Stimulated activated CD4-positive, alpha-beta T cell treated with anti-CD3 and anti-CD28 coated beads, TNF-alpha, amount 100 ng/mL, for 1 hour (primary cell): ENCODE measurements at regions not wholly inside any gene's neighbourhood (a gene's known extent, or its start where the extent isn't known, plus 50 kb on each side); places are given as distances from the start of the nearest gene placed in this dataset.

ENCODE experiments used
- DNase-seq, 3 donors: peaks; one replicate each; pipeline ENCODE4 v3.0.0-alpha.2; 2020; ENCODE audit warnings: low read depth in 3 of 3, low spot score in 1 of 3

- DNase-seq = no peak
These were observed 263.5 kb downstream of the FOXO1 start for GRCh38 chr13:40402931-40403431.

DNA sequence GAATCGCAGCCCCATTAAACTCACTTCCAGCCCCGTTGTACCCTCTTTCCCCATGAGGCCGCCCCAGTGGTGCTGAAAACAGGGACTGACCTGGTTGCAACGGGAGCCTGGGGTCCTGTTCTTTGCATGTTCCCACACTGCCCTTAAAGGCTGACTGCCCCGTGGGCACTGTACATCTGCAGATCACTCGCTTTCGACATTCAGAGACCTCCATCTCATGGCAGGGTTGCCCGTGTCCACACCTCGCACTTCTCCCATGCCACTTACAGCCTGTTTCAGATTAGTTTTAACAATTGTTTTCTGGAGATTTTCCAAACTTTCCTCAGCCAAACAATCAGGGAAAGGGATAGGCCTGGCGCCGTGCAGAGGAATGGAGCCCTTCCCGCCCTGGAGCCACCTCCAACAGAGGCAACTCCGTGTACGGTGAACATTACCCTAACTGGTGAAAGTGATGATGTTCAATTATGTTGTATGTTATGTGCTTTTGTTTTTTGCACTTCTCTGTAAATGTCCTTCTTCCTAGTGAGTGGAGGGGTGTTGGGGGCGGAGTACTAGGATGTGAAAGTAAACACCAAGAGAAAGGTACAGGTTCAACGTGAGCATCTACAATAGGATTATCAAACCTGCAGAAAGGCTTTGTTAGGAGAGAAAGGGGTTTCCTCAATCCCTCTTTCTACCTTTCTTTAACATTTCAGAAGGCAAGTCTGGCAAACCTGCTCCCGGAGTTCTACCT lies 262.8 kb downstream of the FOXO1 start:
- no peak for DNase-seq

- DNase-seq = no peak
These were observed 262.0 kb downstream of the FOXO1 start for GRCh38 chr13:40404407-40404806.

DNA sequence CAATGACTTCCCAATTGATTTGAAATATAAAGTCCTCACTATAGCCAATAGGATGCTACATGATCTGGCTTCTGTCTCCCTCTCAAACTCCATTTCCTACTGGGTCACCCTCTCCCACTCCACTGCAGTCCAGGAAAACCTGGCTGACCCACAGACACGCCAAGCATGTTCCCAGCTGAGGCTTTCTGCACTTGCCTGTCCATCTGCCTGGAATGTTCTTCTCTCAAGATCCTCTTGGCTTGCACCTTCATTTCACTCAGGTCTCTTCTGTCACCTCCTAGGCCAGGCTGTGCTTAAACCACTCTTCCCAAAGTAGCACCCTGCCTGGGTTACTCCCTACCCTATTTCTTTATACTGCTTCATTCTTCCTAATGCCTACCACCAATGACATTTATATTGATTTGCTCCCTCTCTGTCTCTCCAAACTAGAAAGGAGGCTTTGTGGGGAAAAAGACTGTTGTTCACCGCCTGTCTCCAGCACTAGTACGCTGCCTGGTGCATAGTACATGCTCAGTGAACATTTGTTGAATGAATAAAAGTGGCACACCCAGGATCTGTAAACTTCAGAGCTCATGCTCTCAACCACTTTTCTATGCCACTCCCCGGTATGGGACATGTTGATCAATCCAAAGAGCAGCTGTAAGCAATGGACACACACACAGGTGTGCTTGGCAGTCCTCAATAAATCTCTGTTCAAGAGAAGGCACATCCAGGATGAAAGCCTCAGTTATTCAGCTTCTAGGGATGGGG lies 261.3 kb downstream of the FOXO1 start:
- no peak for DNase-seq

GRCh38 chr13:40406405-40407120 lies 259.9 kb downstream of the FOXO1 start:
- no peak for DNase-seq

DNA sequence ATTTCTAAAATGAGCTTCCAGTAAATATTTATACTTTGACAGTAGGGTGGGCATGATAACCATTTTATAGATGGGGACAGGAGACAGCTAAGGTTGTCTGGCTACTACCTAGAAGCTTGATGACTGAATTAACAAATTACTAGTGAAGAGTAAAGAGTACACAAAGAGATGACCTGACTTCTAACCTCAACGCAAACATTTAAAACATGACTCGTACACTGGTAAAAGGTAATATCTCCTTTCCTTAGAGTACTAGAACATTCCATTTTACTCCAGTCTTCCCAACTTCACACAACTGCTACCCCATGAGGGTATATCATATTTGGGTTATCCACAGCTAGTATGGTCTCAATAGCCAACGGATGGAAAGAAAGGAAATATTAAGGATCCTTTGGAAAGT lies 258.9 kb downstream of the FOXO1 start:
- no peak for DNase-seq

- no peak for DNase-seq
These were observed 257.8 kb downstream of the FOXO1 start for GRCh38 chr13:40408602-40409001.

GRCh38 chr13:40409278-40409677 lies 257.2 kb downstream of the FOXO1 start:
- DNase-seq = no peak

GRCh38 chr13:40410315-40410714 lies 256.1 kb downstream of the FOXO1 start:
- DNase-seq = no peak

- DNase-seq = no peak
These were observed 246.2 kb downstream of the FOXO1 start for GRCh38 chr13:40420160-40420740.

GRCh38 chr13:40422588-40423235 lies 243.7 kb downstream of the FOXO1 start:
- DNase-seq = no peak

DNA sequence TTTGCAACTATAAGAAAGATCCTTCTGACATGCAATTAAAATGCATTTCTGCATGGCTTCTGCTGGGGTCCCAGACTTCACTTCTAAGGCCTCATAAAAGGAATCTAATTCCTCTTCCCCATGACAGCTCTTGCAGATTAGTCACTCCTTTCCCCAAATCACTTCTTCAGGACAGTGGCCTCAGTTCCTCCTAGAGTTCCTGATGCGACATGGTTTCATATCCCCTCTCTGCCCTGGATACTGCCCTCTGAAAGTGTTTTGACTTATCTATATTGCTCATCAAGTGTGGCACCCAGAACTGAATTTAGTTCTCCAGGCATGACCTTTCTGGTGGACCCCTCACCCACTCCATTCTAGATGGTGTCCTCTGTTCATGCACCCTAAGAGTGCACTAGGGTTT lies 238.1 kb downstream of the FOXO1 start:
- no peak for DNase-seq

DNA sequence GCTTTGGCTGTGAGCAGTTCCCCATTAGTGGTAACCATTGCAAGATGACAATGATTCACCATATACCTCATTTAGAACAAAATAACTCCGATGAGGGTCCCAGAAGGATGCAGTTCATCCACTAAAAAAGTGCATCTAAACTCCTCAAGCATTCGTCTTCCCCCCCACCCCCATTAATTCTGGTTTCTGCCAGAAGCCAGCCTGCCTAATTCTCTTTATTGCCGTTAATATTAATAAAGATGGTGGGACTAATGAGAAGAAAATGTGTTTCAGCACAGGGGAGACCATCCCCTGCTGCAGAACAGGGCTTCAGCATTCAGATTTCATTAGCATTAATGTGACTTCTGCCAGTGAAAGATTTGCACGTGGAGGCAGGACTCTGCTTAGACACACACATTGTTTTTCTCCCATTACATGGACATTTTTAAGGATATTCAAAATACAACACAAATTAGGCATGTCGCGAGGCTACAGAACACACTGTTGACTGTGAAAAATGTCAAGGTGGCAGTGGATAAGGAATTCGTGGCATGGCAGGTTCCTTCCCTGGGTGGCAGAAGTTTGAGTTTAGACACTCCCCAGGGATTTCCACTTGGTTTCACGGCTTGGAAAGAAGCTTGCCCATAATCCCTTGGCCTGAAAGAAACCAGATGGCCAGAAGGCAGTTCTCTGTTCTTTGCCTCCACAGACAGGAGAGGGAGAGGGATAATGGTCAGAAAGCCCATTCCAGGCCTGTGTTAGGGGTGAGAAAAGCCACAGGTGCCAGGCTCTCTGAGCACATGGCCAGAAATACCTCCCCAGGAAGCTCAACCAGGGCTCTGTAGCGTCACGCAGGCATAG lies 236.5 kb downstream of the FOXO1 start:
- no peak for DNase-seq

- no peak for DNase-seq
These were observed 234.1 kb downstream of the FOXO1 start for GRCh38 chr13:40432018-40432978.

DNA sequence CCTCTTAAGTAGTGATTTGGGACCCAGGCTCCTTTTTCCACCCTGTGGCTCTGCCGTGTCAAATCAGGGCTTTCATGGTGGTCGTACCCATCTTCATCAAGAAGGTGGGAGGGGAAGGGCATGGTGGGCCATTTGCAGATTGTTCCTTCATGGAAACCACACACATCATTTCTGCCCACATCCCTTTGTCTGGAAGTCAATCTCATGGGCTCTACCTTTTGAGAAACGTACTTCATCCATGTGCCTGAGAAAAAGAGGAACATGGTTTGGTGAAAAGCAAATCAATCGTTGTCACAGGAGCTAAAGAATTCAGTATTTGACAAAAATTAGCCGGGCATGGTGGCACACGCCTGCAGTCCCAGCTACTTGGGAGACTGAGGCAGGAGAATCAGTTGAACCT lies 233.4 kb downstream of the FOXO1 start:
- DNase-seq = no peak

DNA sequence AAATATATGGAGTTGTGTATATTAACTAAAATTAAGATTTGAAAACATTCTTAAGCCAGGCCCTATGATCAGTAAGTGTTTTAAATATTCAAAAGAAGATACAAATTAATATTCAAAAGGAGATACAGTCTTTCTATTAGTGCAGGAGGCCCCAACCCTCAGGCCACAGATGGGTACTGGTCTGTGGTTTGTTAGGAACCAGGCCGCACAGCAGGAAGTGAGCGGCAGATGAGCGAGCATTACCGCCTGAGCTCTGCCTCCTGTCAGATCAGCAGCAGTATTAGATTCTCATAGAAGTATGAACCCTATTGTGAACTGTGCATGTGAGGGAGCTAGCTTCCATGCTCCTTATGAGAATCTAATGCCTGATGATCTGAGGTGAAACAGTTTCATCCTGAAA lies 232.9 kb downstream of the FOXO1 start:
- DNase-seq = peak in 1 of 3 donors; percentile 12

DNA sequence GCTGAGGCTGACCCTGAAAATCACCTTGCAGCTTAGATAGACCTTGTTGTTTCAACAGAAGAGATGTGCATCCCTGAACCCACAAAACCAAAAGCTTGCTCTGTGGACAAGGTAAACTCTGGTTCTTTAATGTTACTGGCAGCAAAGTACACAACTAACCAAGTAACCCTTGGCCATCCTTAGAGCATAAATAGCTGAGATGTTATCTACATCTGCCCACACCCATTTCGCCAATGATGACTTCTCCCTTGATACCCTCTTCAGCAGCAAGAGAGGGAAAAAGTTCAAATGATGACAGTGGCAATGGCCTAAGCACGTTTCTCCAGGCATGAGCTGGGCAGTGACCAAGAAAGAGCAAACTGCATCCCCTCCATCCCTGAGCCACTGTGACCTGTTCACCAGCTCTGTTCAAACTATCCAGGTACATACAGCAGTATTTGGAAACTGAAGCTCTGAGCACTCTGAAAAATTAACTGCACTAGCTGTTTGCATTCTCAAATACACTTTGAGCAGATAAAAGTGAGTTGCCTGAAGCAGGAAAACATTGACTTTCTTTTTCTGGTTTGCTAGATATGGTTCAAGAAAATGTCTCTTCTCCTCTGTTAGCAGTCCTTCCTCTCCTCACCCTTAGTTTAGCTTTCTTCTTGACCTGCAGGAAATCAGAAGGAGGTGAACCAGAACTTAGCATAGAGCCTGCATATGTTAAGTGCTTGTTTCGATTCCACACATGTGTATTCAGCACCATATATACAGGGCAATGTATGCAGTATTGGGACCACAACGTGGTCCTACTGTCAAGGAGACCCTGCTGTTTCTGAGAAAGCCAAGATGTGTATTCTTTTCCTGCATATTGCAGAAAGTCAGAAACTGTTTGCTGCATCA lies 231.7 kb downstream of the FOXO1 start:
- DNase-seq = no peak
